Activated CD8-positive, alpha-beta T cell treated with anti-CD3 and anti-CD28 coated beads for 36 hours (primary cell): ENCODE measurements at regions not wholly inside any gene's neighbourhood (a gene's known extent, or its start where the extent isn't known, plus 50 kb on each side); places are given as distances from the start of the nearest gene placed in this dataset.

Experiments
- ATAC-seq: fragments of 200-7000 bp; cut with Tn5 transposase; one replicate; pipeline ENCODE4 v1.10.0; 2021; ENCODE audit warnings: mild to moderate bottlenecking, moderate library complexity
- CTCF ChIA-PET: fragments of 350-600 bp; sonication (Branson Sonifier 250); formaldehyde crosslinking; loops from one replicate; lab custom pipeline; 2021; ENCODE audit warnings: antibody characterized with exemption; lab: Charles Lee
- POLR2A ChIA-PET: fragments of 350-600 bp; sonication (Branson Sonifier 250); formaldehyde crosslinking; loops from one replicate; lab custom pipeline; 2021; ENCODE audit warnings: antibody characterized with exemption; lab: Charles Lee
- DNase-seq: peaks from one replicate; pipeline ENCODE4 v3.0.0-alpha.2; 2020
- H3K27ac Mint-ChIP-seq: one replicate; pipeline ENCODE4 v1.8.0; 2021; ENCODE audit warnings: mild to moderate bottlenecking, mixed read lengths
- H3K27me3 Mint-ChIP-seq: one replicate; pipeline ENCODE4 v1.8.0; 2021; ENCODE audit warnings: mixed read lengths
- H3K36me3 Mint-ChIP-seq: one replicate; pipeline ENCODE4 v1.8.0; 2021; ENCODE audit warnings: low read depth, mixed read lengths
- H3K4me1 Mint-ChIP-seq: one replicate; pipeline ENCODE4 v1.8.0; 2021; ENCODE audit warnings: low read depth, mixed read lengths
- H3K4me3 Mint-ChIP-seq: one replicate; pipeline ENCODE4 v1.8.0; 2021; ENCODE audit warnings: mild to moderate bottlenecking, moderate library complexity, mixed read lengths
- H3K9me3 Mint-ChIP-seq: one replicate; pipeline ENCODE4 v1.8.0; 2021; ENCODE audit warnings: mixed read lengths
- intact Hi-C: fragments of 100-400 bp; cut with micrococcal nuclease; formaldehyde crosslinking; loops from one replicate; pipeline ENCODE4 v1.10.0; 2022
- TF ChIP-seq, protein P1 (sequence below): fragments of 200-600 bp; IDR thresholded peaks from one replicate; pipeline ENCODE4 v1.8.0; 2022; ENCODE audit warnings: antibody characterized with exemption, mild to moderate bottlenecking

DNA sequence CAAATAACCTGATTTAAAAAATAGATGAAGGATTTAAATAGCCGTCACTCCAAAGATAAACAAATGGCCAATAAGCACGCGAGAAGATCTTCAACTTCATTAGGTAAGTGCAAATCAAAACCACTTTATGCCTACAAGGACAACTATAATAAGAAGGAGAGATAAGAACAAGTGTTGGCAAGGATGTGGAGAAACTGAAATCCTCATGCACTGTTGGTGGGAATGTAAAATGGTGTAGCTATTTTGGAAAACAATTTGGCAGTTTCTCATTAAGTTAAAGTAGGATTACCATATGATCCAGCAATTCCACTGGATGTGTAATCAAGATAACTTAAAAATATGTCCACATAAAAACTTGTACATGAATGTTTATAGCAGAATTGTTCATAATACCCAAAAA is 64.1 kb downstream of the CXCL12 start:
- ChIA-PET CTCF (no interaction called here), POLR2A (no interaction called here)
- Mint-ChIP-seq H3K4me1 (no peaks in the 10 kb centered on the region), H3K36me3 (no peaks in the 10 kb centered on the region), H3K4me3 (no peak overlapping the region), H3K27me3 (peaks cover 7% of the 10 kb centered on the region), H3K27ac (no peak overlapping the region), H3K9me3 (no peaks in the 10 kb centered on the region)
- TF ChIP-seq, protein P1, sequence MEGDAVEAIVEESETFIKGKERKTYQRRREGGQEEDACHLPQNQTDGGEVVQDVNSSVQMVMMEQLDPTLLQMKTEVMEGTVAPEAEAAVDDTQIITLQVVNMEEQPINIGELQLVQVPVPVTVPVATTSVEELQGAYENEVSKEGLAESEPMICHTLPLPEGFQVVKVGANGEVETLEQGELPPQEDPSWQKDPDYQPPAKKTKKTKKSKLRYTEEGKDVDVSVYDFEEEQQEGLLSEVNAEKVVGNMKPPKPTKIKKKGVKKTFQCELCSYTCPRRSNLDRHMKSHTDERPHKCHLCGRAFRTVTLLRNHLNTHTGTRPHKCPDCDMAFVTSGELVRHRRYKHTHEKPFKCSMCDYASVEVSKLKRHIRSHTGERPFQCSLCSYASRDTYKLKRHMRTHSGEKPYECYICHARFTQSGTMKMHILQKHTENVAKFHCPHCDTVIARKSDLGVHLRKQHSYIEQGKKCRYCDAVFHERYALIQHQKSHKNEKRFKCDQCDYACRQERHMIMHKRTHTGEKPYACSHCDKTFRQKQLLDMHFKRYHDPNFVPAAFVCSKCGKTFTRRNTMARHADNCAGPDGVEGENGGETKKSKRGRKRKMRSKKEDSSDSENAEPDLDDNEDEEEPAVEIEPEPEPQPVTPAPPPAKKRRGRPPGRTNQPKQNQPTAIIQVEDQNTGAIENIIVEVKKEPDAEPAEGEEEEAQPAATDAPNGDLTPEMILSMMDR: no peak
- no peak for DNase-seq
- ATAC-seq: no peak
- intact Hi-C loops: no loop called here

DNA sequence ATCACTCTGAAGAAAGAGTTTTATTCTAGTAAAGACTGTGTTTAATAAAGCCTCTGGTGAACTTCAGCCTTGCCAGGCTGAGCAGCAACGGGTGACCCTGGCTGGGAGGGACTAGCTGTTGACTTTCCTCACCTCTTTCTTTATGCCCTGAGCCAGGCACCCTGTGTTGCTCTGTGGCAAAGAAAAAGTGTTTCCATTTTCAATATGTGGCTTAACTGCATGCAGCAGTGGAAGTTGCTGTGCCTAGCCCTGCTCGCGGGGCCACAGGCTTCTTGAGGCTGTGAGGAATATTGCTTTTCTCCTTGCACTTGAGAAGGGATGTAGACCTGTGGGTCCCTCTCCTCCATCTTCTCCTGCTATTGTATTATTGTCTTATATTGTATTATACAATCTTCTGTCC is 67.0 kb downstream of the CXCL12 start:
- CTCF ChIA-PET: interaction anchor here (1.0 kb wide), 1 partner anchor 10 kb away, joined by 3 read pairs; no protein-coding TSS in a partner anchor
- intact Hi-C loops: loop anchor here (10.0 kb wide), 1 partner anchor 633 kb away; no protein-coding TSS in a partner anchor
- TF ChIP-seq, protein P1: no peak
- DNase-seq (no peak), ATAC-seq (no peak)
- Mint-ChIP-seq H3K27me3 (peaks cover 10% of the 10 kb centered on the region), H3K9me3 (no peaks in the 10 kb centered on the region), H3K27ac (no peak overlapping the region), H3K4me3 (no peak overlapping the region), H3K36me3 (no peaks in the 10 kb centered on the region), H3K4me1 (no peaks in the 10 kb centered on the region)
- POLR2A ChIA-PET: no interaction called here

DNA sequence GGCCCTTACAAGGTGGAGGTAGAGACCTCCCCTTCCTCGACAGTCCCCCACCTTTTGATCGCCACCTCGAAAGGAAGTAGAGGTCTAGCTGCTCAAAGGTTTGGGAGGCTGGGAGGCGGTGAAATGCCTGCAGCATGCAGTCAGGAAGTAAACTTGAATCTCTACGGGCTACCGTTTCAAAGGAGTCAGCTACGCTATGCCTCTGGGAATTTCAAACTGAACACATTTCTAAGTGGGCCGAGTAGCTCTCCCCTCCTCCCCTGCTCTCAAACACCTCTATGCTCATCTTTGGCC is 68.0 kb downstream of the CXCL12 start:
- Mint-ChIP-seq H3K4me3 (no peak overlapping the region), H3K9me3 (no peaks in the 10 kb centered on the region), H3K27me3 (peaks cover 17% of the 10 kb centered on the region), H3K27ac (no peak overlapping the region), H3K4me1 (no peaks in the 10 kb centered on the region), H3K36me3 (no peaks in the 10 kb centered on the region)
- intact Hi-C loops: loop anchor here (10.0 kb wide), 1 partner anchor 632 kb away; no protein-coding TSS in a partner anchor
- DNase-seq (no peak), ATAC-seq (no peak)
- POLR2A ChIA-PET: no interaction called here
- TF ChIP-seq, protein P1: no peak
- CTCF ChIA-PET: interaction anchor here (1.4 kb wide), 1 partner anchor 634 kb away, joined by 3 read pairs; no protein-coding TSS in a partner anchor

DNA sequence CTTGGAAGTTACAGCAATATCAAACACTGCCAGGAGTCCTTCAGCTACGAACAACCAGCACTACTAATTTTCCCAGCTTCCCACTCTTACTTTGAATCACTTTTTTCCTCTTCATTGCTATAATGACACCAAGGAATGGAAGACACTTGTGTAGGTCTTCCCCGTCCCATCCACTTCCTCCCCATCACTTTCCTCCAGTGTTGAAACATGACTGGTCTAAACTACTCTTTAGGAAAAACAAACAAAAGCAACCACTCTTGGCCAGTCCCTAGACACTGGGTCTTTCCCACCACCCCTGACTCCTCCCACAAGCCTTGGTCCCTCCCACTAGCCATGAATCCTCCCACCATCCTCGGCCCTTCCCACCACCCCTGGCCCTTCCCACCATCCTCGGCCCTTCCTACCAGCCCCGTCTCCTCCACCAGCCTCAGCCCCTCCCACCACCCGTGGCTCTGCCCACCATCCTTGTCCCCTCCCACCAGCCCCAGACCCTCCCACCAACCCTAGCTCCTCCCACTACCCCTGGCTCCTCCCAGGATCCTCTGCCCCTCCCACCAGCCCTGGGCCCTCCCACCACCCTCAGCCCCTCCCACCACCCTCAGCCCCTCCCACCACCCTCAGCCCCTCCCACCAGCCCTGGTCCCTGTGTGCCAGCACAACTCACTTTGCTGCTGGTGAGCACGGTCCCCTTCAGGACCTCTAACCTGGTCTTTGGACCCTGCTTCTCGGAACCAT is 68.5 kb downstream of the CXCL12 start:
- no peak overlapping the region for H3K4me3 Mint-ChIP-seq
- H3K27me3 Mint-ChIP-seq: peaks cover 21% of the 10 kb centered on the region
- H3K27ac Mint-ChIP-seq: no peak overlapping the region
- intact Hi-C loops: loop anchor here (10.0 kb wide), 1 partner anchor 632 kb away; no protein-coding TSS in a partner anchor
- no peaks in the 10 kb centered on the region for H3K9me3 Mint-ChIP-seq
- H3K4me1 Mint-ChIP-seq: peaks cover 4% of the 10 kb centered on the region
- CTCF ChIA-PET: interaction anchor here (1.4 kb wide), 1 partner anchor 633 kb away, joined by 3 read pairs; no protein-coding TSS in a partner anchor
- no peaks in the 10 kb centered on the region for H3K36me3 Mint-ChIP-seq
- ATAC-seq: peak; percentile 95
- POLR2A ChIA-PET: no interaction called here
- TF ChIP-seq, protein P1: no peak
- peak; percentile 44 for DNase-seq

DNA sequence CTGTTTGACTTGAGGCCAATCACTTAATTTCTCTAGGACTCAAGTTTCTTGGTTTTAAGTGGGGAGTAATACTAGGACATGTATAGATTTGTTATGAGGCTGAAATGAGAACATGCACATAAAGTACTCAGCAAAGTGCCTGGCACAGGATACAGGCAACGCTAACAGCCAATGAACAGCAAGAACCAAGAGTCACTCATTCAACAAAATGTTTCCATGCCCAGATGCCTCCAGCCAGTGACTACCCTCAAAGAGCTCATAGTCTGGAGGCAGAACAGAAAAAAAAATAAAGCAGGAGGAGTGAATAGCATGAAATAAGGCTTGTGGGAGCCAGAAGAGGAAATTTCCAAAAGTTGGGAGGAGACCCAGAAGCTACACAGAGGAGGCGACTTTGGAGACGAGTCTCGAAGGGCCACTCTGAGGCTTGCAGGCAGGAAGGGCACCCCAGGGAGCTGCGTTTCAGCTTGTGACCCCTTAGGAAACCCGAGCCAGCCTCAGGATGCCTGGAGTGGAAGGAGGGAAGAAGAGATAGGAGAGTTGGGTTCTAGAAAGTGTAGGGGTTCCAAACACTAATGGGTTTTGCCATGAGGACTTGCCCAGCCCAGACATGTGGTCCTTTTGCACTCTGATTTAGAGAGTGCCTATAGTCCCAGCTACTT is 70.0 kb downstream of the CXCL12 start:
- ATAC-seq (no peak), DNase-seq (no peak)
- Mint-ChIP-seq H3K4me3 (no peak overlapping the region), H3K9me3 (no peaks in the 10 kb centered on the region), H3K27me3 (peaks cover 21% of the 10 kb centered on the region), H3K36me3 (no peaks in the 10 kb centered on the region), H3K4me1 (peaks cover 10% of the 10 kb centered on the region), H3K27ac (no peak overlapping the region)
- ChIA-PET CTCF (no interaction called here), POLR2A (no interaction called here)
- intact Hi-C loops: loop anchor here (10.0 kb wide), 1 partner anchor 630 kb away; no protein-coding TSS in a partner anchor
- TF ChIP-seq, protein P1: no peak
